WTC11 (cell line): ENCODE measurements at regions not wholly inside any gene's neighbourhood (a gene's known extent, or its start where the extent isn't known, plus 50 kb on each side); places are given as distances from the start of the nearest gene placed in this dataset.

Source experiments
- ATAC-seq: fragments of 200-7000 bp; cut with Tn5 transposase; 2 replicates; pipeline ENCODE4 v1.10.0; 2021; ENCODE audit warnings: mild to moderate bottlenecking, moderate library complexity
- CTCF ChIA-PET: fragments of 300-600 bp; sonication (Branson Sonifier 250); formaldehyde crosslinking; loops from one replicate; lab custom pipeline; 2021; ENCODE audit warnings: antibody characterized with exemption; lab: Charles Lee
- POLR2A ChIA-PET: fragments of 350-600 bp; sonication (Branson Sonifier 250); formaldehyde crosslinking; loops from one replicate; lab custom pipeline; 2021; ENCODE audit warnings: antibody characterized with exemption; lab: Charles Lee
- DNase-seq: peaks from one replicate; pipeline ENCODE4 v3.0.0; 2021; ENCODE audit warnings: low spot score
- H3K27ac Mint-ChIP-seq: 2 replicates; pipeline ENCODE4 v1.8.0; 2021; ENCODE audit warnings: mixed read lengths
- H3K27me3 Mint-ChIP-seq: 2 replicates; pipeline ENCODE4 v1.8.0; 2021; ENCODE audit warnings: low read depth, mild to moderate bottlenecking, moderate library complexity, mixed read lengths
- H3K36me3 Mint-ChIP-seq: 2 replicates; pipeline ENCODE4 v1.8.0; 2021; ENCODE audit warnings: mixed read lengths
- H3K4me1 Mint-ChIP-seq: 2 replicates; pipeline ENCODE4 v1.8.0; 2022; ENCODE audit warnings: mixed read lengths
- H3K4me3 Mint-ChIP-seq: 2 replicates; pipeline ENCODE4 v1.8.0; 2021; ENCODE audit warnings: mild to moderate bottlenecking, moderate library complexity, mixed read lengths
- H3K9me3 Mint-ChIP-seq: 2 replicates; pipeline ENCODE4 v1.8.0; 2021; ENCODE audit warnings: mixed read lengths
- AFF4 ChIP-seq: sonication (generic); formaldehyde crosslinking; IDR thresholded peaks from 2 replicates; pipeline ENCODE4 v1.8.1; 2023; ENCODE audit warnings: mild to moderate bottlenecking, missing genetic modification reagents, borderline replicate concordance
- AR ChIP-seq: fragments of 250-450 bp; sonication (Bioruptor Pico); IDR thresholded peaks from 2 replicates; pipeline ENCODE4 v1.9.0; 2021; ENCODE audit warnings: mild to moderate bottlenecking
- E2F1 ChIP-seq: sonication (generic); formaldehyde crosslinking; IDR thresholded peaks from 2 replicates; pipeline ENCODE4 v1.8.0; 2022; ENCODE audit warnings: mild to moderate bottlenecking, missing genetic modification reagents
- ELF4 ChIP-seq: sonication (generic); formaldehyde crosslinking; IDR thresholded peaks from 2 replicates; pipeline ENCODE4 v1.8.1; 2022; ENCODE audit warnings: low read depth, mild to moderate bottlenecking, moderate library complexity, missing genetic modification reagents
- ESRRA ChIP-seq: sonication (generic); formaldehyde crosslinking; IDR thresholded peaks from 2 replicates; pipeline ENCODE4 v1.8.1; 2022; ENCODE audit warnings: mild to moderate bottlenecking, missing genetic modification reagents, borderline replicate concordance
- FOXJ3 ChIP-seq: sonication (generic); formaldehyde crosslinking; IDR thresholded peaks from 2 replicates; pipeline ENCODE4 v1.9.0; 2021; ENCODE audit warnings: missing genetic modification reagents, mild to moderate bottlenecking, borderline replicate concordance
- FOXK1 ChIP-seq: sonication (generic); formaldehyde crosslinking; IDR thresholded peaks from 2 replicates; pipeline ENCODE4 v1.8.0; 2022; ENCODE audit warnings: mild to moderate bottlenecking, moderate library complexity, missing genetic modification reagents
- FOXP4 ChIP-seq: sonication (generic); formaldehyde crosslinking; IDR thresholded peaks from 2 replicates; pipeline ENCODE4 v1.8.0; 2022; ENCODE audit warnings: mild to moderate bottlenecking, missing genetic modification reagents
- GRHL2 ChIP-seq: fragments of 250-450 bp; sonication (Bioruptor Pico); IDR thresholded peaks from 2 replicates; pipeline ENCODE4 v1.8.0; 2022; ENCODE audit warnings: mild to moderate bottlenecking, moderate library complexity; ENCODE audit not compliant: insufficient replicate concordance, severe bottlenecking
- GTF2I ChIP-seq: fragments of 250-450 bp; sonication (Bioruptor Pico); conservative IDR thresholded peaks from 2 replicates; pipeline ENCODE4 v1.4.0; 2021; ENCODE audit warnings: mild to moderate bottlenecking
- PRDM15 ChIP-seq: sonication (generic); formaldehyde crosslinking; IDR thresholded peaks from 2 replicates; pipeline ENCODE4 v1.8.0; 2022; ENCODE audit warnings: missing genetic modification reagents
- RELA ChIP-seq: sonication (generic); formaldehyde crosslinking; IDR thresholded peaks from 2 replicates; pipeline ENCODE4 v1.8.1; 2022; ENCODE audit warnings: missing genetic modification reagents, mild to moderate bottlenecking, borderline replicate concordance
- SMAD3 ChIP-seq: sonication (generic); formaldehyde crosslinking; IDR thresholded peaks from 2 replicates; pipeline ENCODE4 v1.8.0; 2022; ENCODE audit warnings: missing genetic modification reagents, mild to moderate bottlenecking, borderline replicate concordance
- TEAD4 ChIP-seq: sonication (generic); formaldehyde crosslinking; IDR thresholded peaks from 2 replicates; pipeline ENCODE4 v1.8.0; 2022; ENCODE audit warnings: mild to moderate bottlenecking, missing genetic modification reagents
- ZNF121 ChIP-seq: sonication (generic); formaldehyde crosslinking; IDR thresholded peaks from 2 replicates; pipeline ENCODE4 v1.8.0; 2023; ENCODE audit warnings: missing genetic modification reagents
- ZNF232 ChIP-seq: sonication (generic); formaldehyde crosslinking; IDR thresholded peaks from 2 replicates; pipeline ENCODE4 v1.8.0; 2022; ENCODE audit warnings: mild to moderate bottlenecking, missing genetic modification reagents
- ZNF396 ChIP-seq: fragments of 250-450 bp; sonication (Bioruptor Pico); IDR thresholded peaks from 2 replicates; pipeline ENCODE4 v1.8.0; 2021; ENCODE audit warnings: mild to moderate bottlenecking, moderate library complexity, borderline replicate concordance
- ZNF671 ChIP-seq: fragments of 250-450 bp; sonication (Bioruptor Pico); IDR thresholded peaks from 2 replicates; pipeline ENCODE4 v1.8.0; 2021; ENCODE audit warnings: mild to moderate bottlenecking

- peaks cover 9% of the 10 kb centered on the region for H3K9me3 Mint-ChIP-seq
- no peaks in the 10 kb centered on the region for H3K27me3 Mint-ChIP-seq
- H3K4me1 Mint-ChIP-seq, result peaks cover 16% of the 10 kb centered on the region
- no peak for TF ChIP-seq E2F1 (CRISPR knock-in tag)
- TF ChIP-seq PRDM15 (CRISPR knock-in tag), result no peak
- TF ChIP-seq SMAD3 (CRISPR knock-in tag), result no peak
- TF ChIP-seq FOXK1 (CRISPR knock-in tag), result no peak
- no peak for TF ChIP-seq ESRRA (CRISPR knock-in tag)
- no peak for TF ChIP-seq ZNF396 (CRISPR knock-in tag)
- TF ChIP-seq TEAD4, result no peak
- no peak for TF ChIP-seq GTF2I (CRISPR knock-in tag)
- TF ChIP-seq ZNF232, result no peak
- no peak for TF ChIP-seq ELF4 (CRISPR knock-in tag)
- no peak for TF ChIP-seq AFF4 (CRISPR knock-in tag)
- no peak for TF ChIP-seq GRHL2 (CRISPR knock-in tag)
- TF ChIP-seq FOXJ3 (CRISPR knock-in tag), result no peak
- no peak for TF ChIP-seq ZNF121
- TF ChIP-seq FOXP4 (CRISPR knock-in tag), result no peak
- TF ChIP-seq ZNF671, result no peak
- no peak for TF ChIP-seq AR (CRISPR knock-in tag)
- no peak for TF ChIP-seq RELA
- ATAC-seq (no peak), DNase-seq (no peak)
- peaks cover 7% of the 10 kb centered on the region; the same call in 1 of the 2 replicates for H3K36me3 Mint-ChIP-seq
- CTCF ChIA-PET, result interaction anchor here (0.6 kb wide), 1 partner anchor 80 kb away, joined by 3 read pairs; no protein-coding TSS in a partner anchor
- no peak overlapping the region for H3K4me3 Mint-ChIP-seq
- POLR2A ChIA-PET, result interaction anchor here (0.6 kb wide), 1 partner anchor 27 kb away, joined by 4 read pairs; no protein-coding TSS in a partner anchor
- H3K27ac Mint-ChIP-seq, result no peak overlapping the region
These were observed 180.8 kb downstream of the MAGEB17 start for GRCh38 chrX:16347968-16348670.
